Cardiac muscle cell (in vitro differentiated cells and primary cell): ENCODE measurements at regions not wholly inside any gene's neighbourhood (a gene's known extent, or its start where the extent isn't known, plus 50 kb on each side); places are given as distances from the start of the nearest gene placed in this dataset.

ENCODE experiments used
- DNase-seq, 2 donors: peaks; one replicate each; pipeline versions ENCODE4 v3.0.0 to v3.0.0-alpha.2; 2010 to 2017; ENCODE audit warnings: low read depth in 1 of 2, low spot score in 1 of 2
- H3K27ac ChIP-seq: fragments of 200-600 bp; sonication (generic); 2 replicates; pipeline ENCODE4 v1.5.1; 2016
- H3K27me3 ChIP-seq: fragments of 200-600 bp; sonication (generic); 2 replicates; pipeline ENCODE4 v1.6.0; 2016; ENCODE audit warnings: control low read depth
- H3K36me3 ChIP-seq: fragments of 200-600 bp; sonication (generic); 2 replicates; pipeline ENCODE4 v1.5.1; 2016; ENCODE audit warnings: control low read depth
- H3K4me1 ChIP-seq: fragments of 200-600 bp; sonication (generic); 2 replicates; pipeline ENCODE4 v1.8.1; 2017; ENCODE audit warnings: low read depth, mild to moderate bottlenecking, mixed run types
- H3K4me3 ChIP-seq: fragments of 200-600 bp; sonication (generic); 2 replicates; pipeline ENCODE4 v1.5.1; 2016; ENCODE audit warnings: mild to moderate bottlenecking
- H3K9me3 ChIP-seq: fragments of 200-600 bp; sonication (generic); 2 replicates; pipeline ENCODE4 v1.5.1; 2017; ENCODE audit warnings: low read depth, mild to moderate bottlenecking, control low read depth
- CTCF ChIP-seq: IDR thresholded peaks from 2 replicates; pipeline ENCODE4 v1.5.1; 2012; ENCODE audit warnings: low read depth, mild to moderate bottlenecking, low read length

- Histone ChIP-seq H3K4me1 (no peaks in the 10 kb centered on the region), H3K4me3 (no peak overlapping the region), H3K36me3 (no peaks in the 10 kb centered on the region), H3K27me3 (no peaks in the 10 kb centered on the region), H3K9me3 (no peaks in the 10 kb centered on the region), H3K27ac (no peak overlapping the region)
- no peak for TF ChIP-seq CTCF
- DNase-seq, result no peak
These were observed 284.0 kb upstream of the DEFB112 start for GRCh38 chr6:50333696-50334095.

GRCh38 chr6:50337532-50338122 is 287.9 kb upstream of the DEFB112 start:
- DNase-seq, result no peak
- no peak for TF ChIP-seq CTCF

GRCh38 chr6:50353603-50354002 is 303.9 kb upstream of the DEFB112 start:
- TF ChIP-seq CTCF, result no peak
- H3K27me3 ChIP-seq, result no peaks in the 10 kb centered on the region
- H3K4me3 ChIP-seq, result no peak overlapping the region
- no peaks in the 10 kb centered on the region for H3K9me3 ChIP-seq
- H3K4me1 ChIP-seq, result no peaks in the 10 kb centered on the region
- DNase-seq, result no peak
- no peak overlapping the region for H3K27ac ChIP-seq
- H3K36me3 ChIP-seq, result no peaks in the 10 kb centered on the region

More at GRCh38 chr6:50337532-50338122, 287.9 kb upstream of the DEFB112 start:
- Histone ChIP-seq H3K27ac (no peak overlapping the region), H3K4me3 (no peak overlapping the region), H3K27me3 (no peaks in the 10 kb centered on the region), H3K36me3 (no peaks in the 10 kb centered on the region), H3K9me3 (no peaks in the 10 kb centered on the region), H3K4me1 (no peaks in the 10 kb centered on the region)

GRCh38 chr6:50358113-50358512 is 308.4 kb upstream of the DEFB112 start:
- no peak for TF ChIP-seq CTCF
- no peaks in the 10 kb centered on the region for H3K36me3 ChIP-seq
- DNase-seq, result no peak
- H3K27me3 ChIP-seq, result no peaks in the 10 kb centered on the region
- H3K27ac ChIP-seq, result no peak overlapping the region
- H3K4me3 ChIP-seq, result no peak overlapping the region
- no peaks in the 10 kb centered on the region for H3K4me1 ChIP-seq
- H3K9me3 ChIP-seq, result no peaks in the 10 kb centered on the region

- DNase-seq, result no peak
- H3K27ac ChIP-seq, result no peak overlapping the region
- no peaks in the 10 kb centered on the region for H3K4me1 ChIP-seq
- no peaks in the 10 kb centered on the region for H3K27me3 ChIP-seq
- no peaks in the 10 kb centered on the region for H3K9me3 ChIP-seq
- no peaks in the 10 kb centered on the region for H3K36me3 ChIP-seq
- H3K4me3 ChIP-seq, result no peak overlapping the region
- no peak for TF ChIP-seq CTCF
These were observed 312.1 kb upstream of the DEFB112 start for GRCh38 chr6:50361641-50362331.
